PC-9 (cell line): ENCODE measurements at regions not wholly inside any gene's neighbourhood (a gene's known extent, or its start where the extent isn't known, plus 50 kb on each side); places are given as distances from the start of the nearest gene placed in this dataset.
A peak's percentile ranks its signal among the peaks of the same experiment; 100 is the strongest.

Source experiments
- EZH2 ChIP-seq: fragments of 200-600 bp; sonication (generic); IDR thresholded peaks from 2 replicates; pipeline ENCODE4 v1.8.0; 2017; ENCODE audit warnings: antibody characterized with exemption, low read depth
- TF ChIP-seq, protein P1 (sequence below): fragments of 200-600 bp; sonication (generic); conservative IDR thresholded peaks from 2 replicates; pipeline ENCODE4 v1.6.1; 2017; ENCODE audit warnings: mixed run types, antibody characterized with exemption, mild to moderate bottlenecking, moderate library complexity

DNA sequence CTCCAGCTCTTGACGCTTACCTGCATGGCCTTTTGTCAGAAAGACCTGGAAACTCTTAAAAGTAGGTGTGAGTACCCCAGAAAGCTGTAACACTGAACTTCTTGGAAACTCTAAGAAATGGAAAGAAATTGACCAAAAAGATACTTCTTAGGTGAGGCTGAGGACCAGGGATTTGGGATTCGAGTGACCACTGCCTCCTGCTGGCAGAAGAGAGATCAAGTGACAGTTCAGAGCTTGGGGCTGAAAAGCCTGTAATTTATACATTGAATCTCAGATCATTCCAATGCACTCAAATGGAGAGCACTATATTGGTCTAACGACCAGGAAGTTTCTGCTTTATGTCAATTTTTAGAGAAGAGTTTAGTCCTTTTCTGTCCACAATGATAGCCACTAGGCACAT lies 204.6 kb downstream of the PDGFRA start:
- TF ChIP-seq, protein P1, sequence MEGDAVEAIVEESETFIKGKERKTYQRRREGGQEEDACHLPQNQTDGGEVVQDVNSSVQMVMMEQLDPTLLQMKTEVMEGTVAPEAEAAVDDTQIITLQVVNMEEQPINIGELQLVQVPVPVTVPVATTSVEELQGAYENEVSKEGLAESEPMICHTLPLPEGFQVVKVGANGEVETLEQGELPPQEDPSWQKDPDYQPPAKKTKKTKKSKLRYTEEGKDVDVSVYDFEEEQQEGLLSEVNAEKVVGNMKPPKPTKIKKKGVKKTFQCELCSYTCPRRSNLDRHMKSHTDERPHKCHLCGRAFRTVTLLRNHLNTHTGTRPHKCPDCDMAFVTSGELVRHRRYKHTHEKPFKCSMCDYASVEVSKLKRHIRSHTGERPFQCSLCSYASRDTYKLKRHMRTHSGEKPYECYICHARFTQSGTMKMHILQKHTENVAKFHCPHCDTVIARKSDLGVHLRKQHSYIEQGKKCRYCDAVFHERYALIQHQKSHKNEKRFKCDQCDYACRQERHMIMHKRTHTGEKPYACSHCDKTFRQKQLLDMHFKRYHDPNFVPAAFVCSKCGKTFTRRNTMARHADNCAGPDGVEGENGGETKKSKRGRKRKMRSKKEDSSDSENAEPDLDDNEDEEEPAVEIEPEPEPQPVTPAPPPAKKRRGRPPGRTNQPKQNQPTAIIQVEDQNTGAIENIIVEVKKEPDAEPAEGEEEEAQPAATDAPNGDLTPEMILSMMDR = peak; percentile 31; the same call in 1 of the 2 replicates
- no peak for TF ChIP-seq EZH2
